HG02610 (cell line): ENCODE measurements at regions not wholly inside any gene's neighbourhood (a gene's known extent, or its start where the extent isn't known, plus 50 kb on each side); places are given as distances from the start of the nearest gene placed in this dataset.
"Not testable (repeated sequence)": the region's sequence is repeated elsewhere in the genome, so short reads cannot be mapped to it uniquely, and the experiment has no call there.

ENCODE experiments used
- ATAC-seq: cut with Tn5 transposase; IDR thresholded peaks from one replicate; pipeline ENCODE4 v1.9.1; 2021; ENCODE audit warnings: mild to moderate bottlenecking, moderate library complexity; ENCODE audit not compliant: unreplicated experiment

GRCh38 chr2:16415861-16416260 is 249.8 kb downstream of the CYRIA start:
- not testable (repeated sequence) for ATAC-seq

DNA sequence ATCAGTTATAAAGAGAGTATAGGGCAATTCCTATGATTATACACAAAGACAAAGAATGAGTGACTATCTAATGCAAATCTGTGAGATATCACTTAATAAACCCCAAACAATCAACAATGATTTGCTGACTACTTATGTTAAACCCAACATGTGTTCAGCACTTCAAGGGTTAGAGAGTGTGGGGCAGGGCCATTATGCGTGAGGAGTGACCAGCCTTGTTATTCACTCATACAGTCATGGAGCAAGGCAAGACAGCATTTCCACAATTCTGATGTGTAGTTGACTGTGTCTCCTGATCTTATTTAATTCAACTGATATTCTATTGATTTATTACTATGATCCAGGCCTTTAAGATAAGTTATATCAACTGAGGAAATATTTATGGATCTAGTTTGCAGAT is 251.7 kb downstream of the CYRIA start:
- ATAC-seq: no peak

GRCh38 chr2:16413285-16413684 is 252.3 kb downstream of the CYRIA start:
- no peak for ATAC-seq

- ATAC-seq: no peak
These were observed 253.2 kb downstream of the CYRIA start for GRCh38 chr2:16412321-16413030.

DNA sequence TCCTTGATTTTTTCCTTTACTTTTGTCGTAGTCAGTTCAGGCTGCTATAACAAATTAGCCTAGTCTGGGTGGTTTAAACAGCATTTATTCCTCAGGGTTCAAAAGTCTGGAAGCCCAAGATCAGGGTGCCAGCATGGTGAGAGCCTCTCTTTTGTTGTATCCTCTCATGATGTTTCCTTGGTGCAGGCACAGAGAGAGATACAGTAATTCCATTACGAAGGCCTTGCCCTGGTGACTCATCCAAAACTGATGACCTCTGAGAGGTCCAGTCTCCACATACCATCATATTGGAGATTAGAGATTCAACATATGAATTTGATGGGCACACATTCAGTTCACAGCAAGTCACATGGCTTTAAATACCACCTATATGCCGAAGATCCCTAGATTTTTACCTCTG is 253.8 kb downstream of the CYRIA start:
- no peak for ATAC-seq

DNA sequence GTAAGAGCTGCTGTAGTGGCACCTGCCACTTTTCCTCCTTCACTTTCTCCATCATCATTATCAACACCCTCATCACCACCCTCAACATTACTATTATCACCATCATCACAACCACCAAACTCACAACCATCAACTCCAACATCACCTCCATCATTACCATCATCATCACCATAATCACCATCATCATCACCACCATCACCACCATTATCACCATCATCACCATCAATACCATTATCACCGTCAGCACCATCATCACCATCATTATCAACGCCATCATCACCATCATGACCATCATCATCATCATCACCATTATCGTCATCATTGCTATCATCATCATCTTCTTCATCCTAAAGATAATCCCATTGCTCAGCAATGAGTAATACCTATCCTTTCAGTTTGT is 255.8 kb downstream of the CYRIA start:
- ATAC-seq: no peak

GRCh38 chr2:16409006-16409390 is 256.6 kb downstream of the CYRIA start:
- ATAC-seq: no peak

- no peak for ATAC-seq
These were observed 257.2 kb downstream of the CYRIA start for GRCh38 chr2:16408331-16409005.

- no peak for ATAC-seq
These were observed 258.3 kb downstream of the CYRIA start for GRCh38 chr2:16407358-16407757.

GRCh38 chr2:16406496-16407289 is 258.9 kb downstream of the CYRIA start:
- ATAC-seq: no peak

DNA sequence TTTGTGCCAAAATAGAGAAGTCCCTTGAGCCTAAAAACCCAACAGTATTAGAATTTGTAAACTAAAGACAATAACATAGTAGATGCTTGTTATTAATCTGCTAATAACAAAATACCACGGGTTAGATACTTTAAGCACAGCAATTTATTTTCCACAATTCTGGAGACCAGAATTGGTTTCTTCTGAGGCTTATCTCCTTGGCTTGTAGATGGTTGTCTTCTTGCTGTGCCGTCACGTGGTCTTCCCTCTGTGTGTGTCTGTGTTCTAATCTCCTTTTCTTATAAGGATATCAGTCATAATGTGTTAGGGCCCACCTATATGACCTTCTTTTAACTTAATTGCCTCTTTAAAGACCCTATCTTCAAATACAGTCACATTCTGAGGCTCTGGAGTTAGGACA is 260.1 kb downstream of the CYRIA start:
- ATAC-seq: no peak

DNA sequence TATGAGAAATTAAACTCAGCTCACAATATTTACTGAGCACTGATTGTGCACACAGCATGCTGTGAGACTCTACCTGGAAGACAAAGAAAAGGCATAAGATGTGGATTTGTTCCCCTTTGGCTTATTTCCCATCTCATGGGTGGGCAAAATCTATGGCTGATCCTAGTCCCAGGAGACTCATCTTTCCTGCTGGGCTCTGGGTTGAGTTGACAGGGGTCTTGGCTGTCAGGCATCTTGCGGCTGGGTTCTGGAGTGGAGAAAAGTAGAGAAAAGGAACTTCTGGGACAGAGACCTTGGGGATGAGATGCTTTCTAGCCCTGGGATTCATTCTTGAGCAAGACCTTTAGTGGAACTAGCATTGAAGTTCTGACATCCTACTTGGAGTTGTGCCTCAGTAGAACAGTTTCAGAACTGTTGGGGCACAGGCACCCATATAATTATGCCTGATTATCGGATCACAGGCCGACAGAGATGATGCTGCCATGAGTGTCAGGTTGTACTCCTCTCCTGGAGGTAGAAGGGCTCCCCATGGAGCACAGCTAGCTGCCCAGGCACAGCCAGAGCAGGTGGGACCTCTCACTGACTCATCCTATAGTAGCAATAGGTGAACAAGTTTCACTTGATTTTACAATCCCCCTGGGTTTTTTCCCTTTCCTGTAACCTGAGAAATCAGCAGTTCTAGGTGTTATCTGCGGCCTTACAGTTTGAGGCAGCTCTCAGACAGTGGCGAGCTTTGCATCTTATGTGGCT is 260.9 kb downstream of the CYRIA start:
- no peak for ATAC-seq

GRCh38 chr2:16404146-16404545 is 261.5 kb downstream of the CYRIA start:
- no peak for ATAC-seq

DNA sequence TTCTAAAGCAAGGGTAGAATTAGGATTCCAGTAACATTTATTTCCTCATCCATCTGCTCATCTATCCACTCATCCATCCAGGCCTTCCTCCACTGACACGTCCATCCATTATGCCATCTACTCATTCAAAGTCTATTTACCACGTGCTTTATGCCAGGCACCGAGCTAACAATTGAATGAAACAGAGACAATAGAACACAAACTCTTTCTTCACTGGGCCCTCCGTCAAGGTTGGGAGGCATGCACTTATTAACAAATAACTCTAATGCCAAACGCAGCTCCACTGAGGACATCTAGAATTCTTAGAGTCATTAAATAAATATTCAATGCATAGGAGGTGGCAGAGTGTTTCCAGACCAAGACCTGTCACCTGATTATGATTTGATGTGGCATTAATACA is 262.7 kb downstream of the CYRIA start:
- no peak for ATAC-seq

DNA sequence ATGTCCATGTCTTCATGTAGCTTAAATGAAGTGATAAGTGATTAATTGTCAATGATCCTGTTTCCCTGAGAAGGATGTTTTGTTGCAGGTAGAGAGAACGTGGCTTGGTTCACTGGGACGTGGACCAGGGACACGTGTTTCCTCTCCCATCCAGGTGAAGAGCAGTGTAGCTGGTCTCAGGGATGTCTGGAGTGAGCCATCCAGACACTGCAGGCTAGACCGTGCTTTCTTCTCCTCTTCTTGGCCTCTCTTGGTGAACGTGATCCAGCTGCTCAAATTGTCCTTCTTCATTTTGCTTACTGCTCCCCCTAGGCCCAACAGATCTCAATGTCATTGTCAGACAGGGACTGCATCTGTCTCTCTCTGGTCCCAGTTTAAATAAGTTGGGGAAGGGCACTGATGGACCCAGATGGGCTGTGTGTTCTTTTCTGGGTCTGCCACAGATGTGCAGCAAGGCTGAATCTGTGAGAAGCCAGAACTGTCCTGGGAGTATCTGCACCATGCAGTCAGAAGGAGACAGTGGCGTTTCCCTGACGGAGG is 263.8 kb downstream of the CYRIA start:
- ATAC-seq: no peak

DNA sequence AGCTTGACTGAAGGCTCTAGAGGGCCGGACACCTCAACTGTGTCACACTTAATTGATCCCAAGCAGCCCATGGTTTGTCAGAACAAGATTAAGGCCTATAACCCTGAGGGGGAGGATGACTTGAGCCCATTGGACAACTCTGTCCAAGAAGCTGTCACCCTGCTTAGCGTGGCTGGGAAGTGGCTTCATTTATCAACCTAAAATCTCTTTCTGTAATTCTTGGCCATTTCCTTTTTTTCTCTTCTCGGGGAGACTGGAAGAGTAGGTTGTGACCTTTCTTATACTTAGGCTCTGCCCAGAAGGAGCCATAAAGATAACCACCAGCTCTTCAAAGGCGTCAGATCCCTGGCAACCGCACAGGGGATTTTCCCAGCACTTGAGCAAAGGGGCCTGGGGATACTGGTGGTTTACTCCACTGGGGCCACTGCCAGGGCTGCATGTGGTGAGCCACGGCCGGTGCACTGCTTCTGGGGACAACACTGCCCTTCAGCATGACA is 265.5 kb downstream of the CYRIA start:
- ATAC-seq: no peak

- ATAC-seq: no peak
These were observed 267.1 kb downstream of the CYRIA start for GRCh38 chr2:16398486-16399043.

DNA sequence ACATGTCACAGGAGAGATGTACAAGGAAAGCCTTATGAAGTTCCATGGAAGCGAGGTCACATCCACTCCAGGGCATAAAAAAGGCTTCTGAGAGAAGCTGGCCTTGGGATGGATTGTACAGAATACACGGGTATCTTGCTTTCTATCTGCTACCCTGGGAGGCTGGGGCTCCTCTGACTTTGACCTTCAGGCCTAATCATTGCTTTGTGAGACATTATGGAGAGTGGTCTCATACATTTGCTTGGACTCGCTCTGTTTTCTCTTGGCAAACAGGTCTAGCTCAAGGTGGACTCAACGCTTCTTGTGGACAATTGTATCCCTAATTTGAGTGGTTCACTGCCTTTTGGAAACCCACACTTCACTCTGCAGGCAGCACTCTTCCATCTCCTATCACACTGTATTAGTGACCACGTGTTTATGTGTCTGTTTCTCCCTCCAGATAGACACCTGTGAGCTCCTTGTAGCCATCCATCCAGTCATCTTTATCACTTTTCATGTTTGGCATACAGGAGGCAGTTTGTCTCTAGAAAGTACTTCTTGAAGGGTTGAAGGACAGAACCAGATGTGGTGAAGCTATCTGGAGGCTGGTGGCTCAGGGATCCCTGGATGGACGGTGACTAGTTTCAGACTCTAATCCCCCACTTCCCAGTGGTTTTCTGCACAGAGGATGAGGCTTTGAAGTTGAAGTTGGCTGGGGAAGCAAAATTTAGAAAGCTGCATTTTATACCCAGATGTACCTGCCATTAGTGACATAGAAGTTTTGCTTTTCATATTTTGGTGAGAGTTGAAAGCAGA is 267.8 kb downstream of the CYRIA start:
- no peak for ATAC-seq

DNA sequence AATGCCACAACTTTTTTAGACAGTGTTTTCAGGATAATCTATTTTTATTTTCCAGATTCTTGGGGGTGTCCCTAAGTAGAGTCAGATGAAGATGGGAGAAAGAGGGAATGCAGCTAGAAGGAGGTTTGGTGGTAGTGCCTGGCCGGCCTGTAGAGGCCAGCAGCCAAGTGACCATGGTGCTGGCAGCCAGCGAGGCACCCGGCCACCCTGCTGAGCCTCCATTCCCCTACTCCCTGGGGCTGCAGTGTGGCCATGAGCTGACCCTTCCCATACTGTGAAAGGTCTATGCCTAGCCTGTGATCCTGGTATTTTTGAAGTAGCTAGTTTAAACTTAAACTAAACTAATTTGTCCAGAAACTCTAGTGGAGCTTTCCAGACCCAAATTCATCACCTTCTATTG is 268.6 kb downstream of the CYRIA start:
- no peak for ATAC-seq

- no peak for ATAC-seq
These were observed 269.5 kb downstream of the CYRIA start for GRCh38 chr2:16396171-16396570.
